ENCODE measurements at regions not wholly inside any gene's neighbourhood (a gene's known extent, or its start where the extent isn't known, plus 50 kb on each side); places are given as distances from the start of the nearest gene placed in this dataset.

GRCh38 chr6:27836783-27837624 is 75.2 kb downstream of the OR2B2 start (continued):
- TF ChIP-seq AFF4 (CRISPR knock-in tag; IDR thresholded peaks at IDR 0.05) = peak; percentile 48; the same call in 1 of the 2 replicates
- peak; percentile 53; the same call in 1 of the 2 replicates for TF ChIP-seq SAFB2 (CRISPR knock-in tag; IDR thresholded peaks at IDR 0.05; ENCODE audit: borderline replicate concordance, low read depth)
- no peak for TF ChIP-seq SOX13 (IDR thresholded peaks at IDR 0.05)
- TF ChIP-seq SOX13 (CRISPR knock-in tag; conservative IDR thresholded peaks at IDR 0.05 in 1 of 2, IDR thresholded peaks at IDR 0.05 in 1 of 2) = peak in 1 of 2 experiments; percentile 32; a peak in 1 of 4 replicates
- TF ChIP-seq KLF12 (CRISPR knock-in tag; IDR thresholded peaks at IDR 0.05; ENCODE audit: borderline replicate concordance) = peak; percentile 61
- no peak for TF ChIP-seq SMC3 (IDR thresholded peaks at IDR 0.05; ENCODE audit: low read length)
- TF ChIP-seq NFKB2 (CRISPR knock-in tag; IDR thresholded peaks at IDR 0.05; ENCODE audit: borderline replicate concordance) = no peak
- TF ChIP-seq XBP1 (CRISPR knock-in tag; IDR thresholded peaks at IDR 0.05) = no peak
- 0 out of 2 replicates have a peak, but pooled peaks have one; percentile 24 for TF ChIP-seq RCOR2 (CRISPR knock-in tag; IDR thresholded peaks at IDR 0.05)
- TF ChIP-seq PHB2 (IDR thresholded peaks at IDR 0.05; ENCODE audit: partially characterized antibody) = no peak
- TF ChIP-seq SRY (CRISPR knock-in tag; IDR thresholded peaks at IDR 0.05) = no peak

Measured in HepG2 (cell line).